HEK293T (cell line): ENCODE measurements at regions not wholly inside any gene's neighbourhood (a gene's known extent, or its start where the extent isn't known, plus 50 kb on each side); places are given as distances from the start of the nearest gene placed in this dataset.

Experiments used
- ARNT ChIP-seq: fragments of 450-650 bp; IDR thresholded peaks from 2 replicates; pipeline ENCODE4 v1.6.1; 2017; ENCODE audit warnings: mild to moderate bottlenecking
- BHLHE40 ChIP-seq: fragments of 450-650 bp; IDR thresholded peaks from 2 replicates; pipeline ENCODE4 v1.6.1; 2016; ENCODE audit warnings: mild to moderate bottlenecking, moderate library complexity, borderline replicate concordance
- CTBP1 ChIP-seq: fragments of 450-650 bp; IDR thresholded peaks from 2 replicates; pipeline ENCODE4 v1.6.1; 2016; ENCODE audit warnings: borderline replicate concordance
- ELF4 ChIP-seq: fragments of 450-650 bp; IDR thresholded peaks from 2 replicates; pipeline ENCODE4 v1.6.1; 2017; ENCODE audit warnings: antibody characterized with exemption
- FOXA1 ChIP-seq: fragments of 450-650 bp; IDR thresholded peaks from 2 replicates; pipeline ENCODE4 v1.6.1; 2016; ENCODE audit warnings: mild to moderate bottlenecking
- FOXM1 ChIP-seq: fragments of 450-650 bp; IDR thresholded peaks from 2 replicates; pipeline ENCODE4 v1.6.1; 2017; ENCODE audit warnings: mild to moderate bottlenecking, borderline replicate concordance
- HDGF ChIP-seq: fragments of 450-650 bp; IDR thresholded peaks from 2 replicates; pipeline ENCODE4 v1.6.1; 2017; ENCODE audit warnings: antibody characterized with exemption, borderline replicate concordance
- L3MBTL2 ChIP-seq: fragments of 450-650 bp; conservative IDR thresholded peaks from 2 replicates; pipeline ENCODE4 v1.6.1; 2016; ENCODE audit warnings: mild to moderate bottlenecking
- NFRKB ChIP-seq: fragments of 450-650 bp; IDR thresholded peaks from 2 replicates; pipeline ENCODE4 v1.6.1; 2016; ENCODE audit warnings: mild to moderate bottlenecking, moderate library complexity
- PKNOX1 ChIP-seq: fragments of 450-650 bp; IDR thresholded peaks from 2 replicates; pipeline ENCODE4 v1.6.1; 2016
- SP1 ChIP-seq: fragments of 450-650 bp; IDR thresholded peaks from 2 replicates; pipeline ENCODE4 v1.6.1; 2017
- SUZ12 ChIP-seq: fragments of 450-650 bp; IDR thresholded peaks from 2 replicates; pipeline ENCODE4 v1.6.1; 2016; ENCODE audit warnings: mild to moderate bottlenecking
- TARDBP ChIP-seq: fragments of 450-650 bp; IDR thresholded peaks from 2 replicates; pipeline ENCODE4 v1.6.1; 2016
- ZNF384 ChIP-seq: fragments of 450-650 bp; IDR thresholded peaks from 2 replicates; pipeline ENCODE4 v1.6.1; 2016

- no peak for TF ChIP-seq SP1
- no peak for TF ChIP-seq BHLHE40
- TF ChIP-seq FOXM1, result no peak
- TF ChIP-seq ELF4, result no peak
- TF ChIP-seq PKNOX1, result no peak
- no peak for TF ChIP-seq TARDBP
- TF ChIP-seq FOXA1, result no peak
- TF ChIP-seq L3MBTL2, result no peak
- no peak for TF ChIP-seq ZNF384
- no peak for TF ChIP-seq SUZ12
- TF ChIP-seq CTBP1, result no peak
- no peak for TF ChIP-seq NFRKB
- TF ChIP-seq HDGF, result no peak
- no peak for TF ChIP-seq ARNT
Observed at GRCh38 chr9:75467142-75467541, 378.8 kb downstream of the OSTF1 start.
